ENCODE measurements at regions not wholly inside any gene's neighbourhood (a gene's known extent, or its start where the extent isn't known, plus 50 kb on each side); places are given as distances from the start of the nearest gene placed in this dataset.
"Not testable (repeated sequence)": the region's sequence is repeated elsewhere in the genome, so short reads cannot be mapped to it uniquely, and the experiment has no call there.

DNA sequence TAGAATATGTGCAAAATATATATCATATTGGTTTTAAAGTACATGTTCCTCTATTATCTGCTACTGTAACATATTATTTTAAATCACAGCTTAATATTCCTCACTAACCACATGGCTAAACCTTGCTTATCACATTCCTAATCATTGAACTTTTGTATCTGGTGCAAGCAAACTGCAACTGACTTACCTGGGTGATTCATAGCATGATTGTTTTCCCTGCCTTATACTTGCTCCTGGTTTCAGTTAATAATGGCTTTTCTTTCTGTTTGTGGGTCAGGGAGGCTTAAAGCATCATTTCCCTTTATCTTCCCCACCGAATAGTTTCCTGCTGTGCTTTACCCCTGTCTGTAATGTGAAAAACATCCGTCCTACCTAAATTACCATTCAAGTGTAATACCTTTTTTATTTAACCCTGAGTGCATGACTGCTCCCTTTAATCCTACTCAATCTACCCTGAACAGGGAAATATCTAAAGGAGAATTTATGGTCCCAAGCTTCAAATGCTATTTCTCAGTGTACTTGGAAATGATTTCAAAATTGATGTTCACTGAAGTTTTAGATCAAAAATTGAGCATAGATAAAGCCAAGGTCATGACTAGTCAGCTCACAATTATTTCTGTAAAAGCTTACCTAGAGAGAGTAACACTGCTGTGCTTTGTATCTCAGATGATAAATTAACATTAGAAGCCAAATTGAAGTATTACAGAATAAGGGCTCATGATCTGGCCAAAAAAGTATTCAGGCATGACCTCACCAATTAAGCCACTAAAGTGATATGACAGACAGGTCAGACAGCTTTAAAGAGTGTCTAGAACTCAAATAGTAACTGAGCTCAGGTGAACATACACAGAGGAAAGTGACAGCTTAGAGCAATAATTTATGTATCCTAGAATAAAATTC is 507.1 kb downstream of the BRINP3 start:
- ATAC-seq = no peak
- no peak for DNase-seq (ENCODE audit: low spot score)

DNA sequence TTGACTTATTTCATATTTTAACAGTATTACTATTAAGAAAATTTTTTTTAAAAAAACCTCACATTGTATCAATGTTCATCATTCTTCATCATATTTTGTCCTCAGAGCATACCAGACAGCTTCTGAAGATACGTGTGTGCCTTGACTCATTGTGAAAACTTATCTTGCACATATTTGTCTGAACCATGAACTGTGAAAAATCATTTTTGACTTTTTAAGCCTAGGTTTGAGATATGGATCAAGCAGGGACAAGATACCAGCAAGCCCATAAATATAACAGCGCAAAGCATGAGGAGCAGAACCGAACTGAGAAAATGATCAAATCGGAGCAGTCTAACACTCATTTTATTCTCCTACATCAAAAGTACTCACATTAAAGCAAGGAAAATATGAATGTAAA is 506.0 kb downstream of the BRINP3 start:
- ATAC-seq = no peak
- no peak for DNase-seq (ENCODE audit: low spot score)

DNA sequence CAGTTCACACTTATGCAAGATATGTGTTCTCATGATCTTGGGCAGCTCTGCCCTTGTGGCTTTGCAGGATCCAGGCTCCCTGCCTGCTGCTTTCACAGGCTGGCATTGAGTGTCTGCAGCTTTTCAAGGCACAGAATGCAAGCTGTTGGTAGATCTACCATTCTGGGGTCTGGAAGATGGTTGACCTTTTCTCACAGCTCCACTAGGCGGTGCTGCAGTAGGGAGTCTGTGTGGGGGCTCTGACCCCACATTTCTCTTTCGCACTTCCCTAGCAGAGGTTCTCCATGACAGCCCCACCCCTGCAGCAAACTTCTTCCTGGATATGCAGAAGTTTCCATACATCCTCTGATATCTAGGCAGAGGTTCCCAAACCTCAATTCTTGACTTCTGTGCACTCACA is 500.5 kb downstream of the BRINP3 start:
- DNase-seq (ENCODE audit: low spot score) (no peak), ATAC-seq (no peak)

DNA sequence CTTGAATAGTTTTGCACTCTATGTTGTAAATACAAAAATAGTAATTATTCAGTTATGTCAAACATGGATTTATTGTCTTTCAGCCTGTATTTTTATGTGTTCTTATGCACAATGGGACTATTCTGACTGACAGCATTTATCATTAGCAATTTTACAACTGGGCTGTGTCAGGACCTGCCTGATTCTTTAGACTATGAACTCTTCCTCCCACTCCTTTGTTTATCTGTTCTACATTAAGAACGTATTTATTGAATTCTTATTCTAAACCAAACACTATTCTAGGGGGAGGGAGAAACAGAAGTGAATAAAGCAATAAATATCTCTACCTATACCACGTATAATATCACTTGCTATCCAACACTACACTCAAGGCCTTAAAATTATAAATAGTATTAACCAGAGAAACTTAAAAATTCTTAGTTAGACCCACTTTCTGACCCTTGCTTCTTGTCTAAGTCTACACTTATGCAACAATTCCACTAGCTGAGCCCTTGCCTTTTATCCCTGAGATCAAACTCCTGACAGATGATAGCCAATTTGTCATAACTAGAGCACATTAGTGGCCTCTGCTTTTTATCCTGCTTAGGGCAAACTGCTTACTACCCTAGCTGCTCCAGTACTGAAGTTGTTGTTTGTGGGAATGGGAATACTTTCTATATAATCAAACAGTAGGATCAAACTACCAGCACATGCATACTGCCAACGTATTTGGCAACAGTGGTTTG is 494.3 kb downstream of the BRINP3 start:
- DNase-seq (ENCODE audit: low spot score) (no peak), ATAC-seq (no peak)

DNA sequence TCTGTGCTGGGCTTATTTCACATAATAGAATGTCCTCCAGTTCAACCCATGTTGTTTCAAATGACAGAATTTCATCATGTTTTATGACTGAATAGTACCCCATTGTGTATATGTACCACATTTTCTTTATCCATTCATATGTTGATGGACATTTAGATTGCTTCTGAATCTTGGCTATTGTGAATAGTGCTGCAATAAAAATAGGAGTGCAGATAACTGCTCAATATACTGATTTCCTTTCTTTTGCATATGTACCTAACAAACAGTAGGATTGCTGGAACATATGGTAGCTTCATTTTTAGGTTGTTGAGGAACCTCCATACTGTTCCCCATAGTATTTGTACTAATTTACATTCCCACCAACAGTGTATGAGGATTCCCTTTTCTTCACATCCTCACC is 491.1 kb downstream of the BRINP3 start:
- no peak for DNase-seq (ENCODE audit: low spot score)
- no peak for ATAC-seq

DNA sequence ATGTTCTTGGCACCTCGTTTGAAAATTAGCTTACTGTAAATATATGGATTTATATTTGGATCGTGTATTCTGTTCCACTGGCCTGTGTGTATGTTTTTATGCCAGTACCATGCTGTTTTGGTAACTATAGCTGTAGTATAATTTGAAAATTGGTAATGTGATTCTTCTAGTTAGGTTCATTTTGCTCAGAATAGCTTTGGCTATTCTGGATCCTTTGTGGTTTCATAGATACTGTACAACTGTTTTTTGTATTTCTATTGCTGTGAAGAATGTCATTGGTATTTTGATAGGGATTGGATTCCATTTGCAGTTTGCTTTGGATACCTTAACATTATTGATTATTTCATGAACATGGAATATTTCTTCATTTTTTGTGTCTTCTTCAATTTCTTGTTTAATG is 490.2 kb downstream of the BRINP3 start:
- DNase-seq (ENCODE audit: low spot score) (no peak), ATAC-seq (no peak)

DNA sequence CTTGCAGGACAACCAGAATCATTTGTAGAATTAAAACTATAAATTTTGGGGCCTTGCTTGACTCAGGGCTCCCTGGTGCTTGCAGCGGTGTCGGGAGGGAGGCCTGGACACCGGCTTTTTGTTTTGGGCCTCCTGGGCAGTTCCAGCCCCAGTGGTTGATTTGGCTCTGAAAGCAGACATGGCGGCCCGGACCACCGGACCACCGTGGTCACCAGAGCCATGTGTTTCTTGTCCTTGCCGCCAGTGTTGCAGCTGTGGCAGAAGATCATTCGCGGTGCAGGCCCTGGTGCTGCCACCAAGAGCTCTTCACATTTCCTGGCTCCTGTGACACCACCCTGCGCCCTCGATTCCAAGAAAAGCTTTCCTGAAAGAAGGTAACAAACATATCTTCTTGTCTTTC is 484.8 kb downstream of the BRINP3 start:
- DNase-seq (ENCODE audit: low spot score) (no peak), ATAC-seq (no peak)

DNA sequence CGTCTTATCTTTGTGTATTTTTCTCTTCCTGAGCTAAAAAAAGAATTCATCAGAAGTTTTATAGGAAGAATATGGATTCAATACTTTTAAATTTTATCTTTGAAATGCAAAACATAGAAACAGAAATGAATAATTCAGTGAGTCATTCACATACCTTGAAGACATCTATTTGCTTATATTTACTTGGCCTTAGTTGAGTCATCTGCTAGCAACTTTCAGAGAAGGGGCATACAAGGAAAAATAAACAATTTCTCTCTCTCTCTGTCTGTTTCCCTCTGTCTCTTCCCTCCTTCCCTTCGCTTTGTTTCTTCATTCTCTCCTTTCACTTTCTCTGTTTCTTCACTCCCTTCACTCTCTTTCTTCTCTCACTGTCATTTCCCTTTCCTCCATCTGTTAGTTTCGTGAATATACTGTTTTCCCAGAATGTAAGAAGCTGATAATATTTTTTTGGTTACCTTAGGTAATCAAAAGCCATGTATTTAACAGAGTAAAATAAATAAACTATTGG is 477.2 kb downstream of the BRINP3 start:
- ATAC-seq (no peak), DNase-seq (ENCODE audit: low spot score) (no peak)

DNA sequence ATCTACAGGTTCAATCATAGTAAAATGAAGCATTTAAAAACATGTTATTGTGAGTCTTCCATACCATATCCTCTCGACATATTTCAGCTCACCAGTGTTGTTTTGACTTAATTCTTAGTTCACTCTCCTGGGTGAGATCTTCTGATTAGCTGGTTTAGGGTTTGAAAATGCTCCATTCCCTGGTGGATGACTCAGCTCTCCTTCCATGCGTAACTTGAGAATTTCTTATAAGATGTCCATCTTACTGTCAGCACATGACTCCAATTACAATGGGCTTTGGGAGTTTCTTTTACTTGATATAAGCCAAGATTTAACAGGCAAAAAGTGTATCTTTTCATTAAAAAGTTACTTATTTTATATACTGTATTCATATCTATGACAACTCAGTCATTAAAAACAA is 476.5 kb downstream of the BRINP3 start:
- ATAC-seq (no peak), DNase-seq (ENCODE audit: low spot score) (no peak)

DNA sequence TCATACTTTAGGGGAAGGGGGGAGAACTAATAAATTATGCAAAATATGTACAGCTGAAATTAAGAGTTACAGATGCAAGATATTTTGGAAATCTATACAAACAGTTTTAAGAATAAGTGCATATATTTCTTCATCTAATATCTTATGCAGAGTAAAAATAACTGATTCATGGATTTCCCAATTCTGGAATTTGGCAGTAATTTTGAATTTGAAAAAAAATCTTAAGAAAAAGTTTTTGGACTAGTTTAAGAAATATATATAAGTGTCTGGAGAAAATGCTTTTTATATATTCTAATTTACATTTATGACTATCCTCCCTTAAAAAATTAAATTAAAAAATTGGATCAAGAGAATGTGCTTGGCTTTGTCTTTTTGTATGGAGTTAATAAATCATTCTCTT is 474.3 kb downstream of the BRINP3 start:
- DNase-seq (ENCODE audit: low spot score) = no peak
- no peak for ATAC-seq

DNA sequence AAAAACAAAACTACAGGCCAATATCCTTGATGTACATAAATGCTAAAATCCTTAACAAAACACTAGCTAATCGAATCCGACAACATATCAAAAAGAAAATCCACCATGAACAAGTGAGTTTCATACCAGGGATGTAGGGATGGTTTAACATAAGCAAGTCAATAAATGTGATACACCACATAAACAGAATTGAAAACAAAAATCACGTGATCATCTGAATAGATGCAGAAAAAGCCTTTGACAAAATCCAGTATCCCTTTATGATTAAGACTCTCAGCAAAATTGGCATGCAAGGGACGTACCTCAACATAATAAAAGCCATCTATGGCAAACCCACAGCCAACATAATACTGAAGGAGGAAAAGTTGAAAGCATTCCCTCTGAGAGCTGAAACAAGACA is 466.1 kb downstream of the BRINP3 start:
- DNase-seq (ENCODE audit: low spot score) = no peak
- no peak for ATAC-seq

DNA sequence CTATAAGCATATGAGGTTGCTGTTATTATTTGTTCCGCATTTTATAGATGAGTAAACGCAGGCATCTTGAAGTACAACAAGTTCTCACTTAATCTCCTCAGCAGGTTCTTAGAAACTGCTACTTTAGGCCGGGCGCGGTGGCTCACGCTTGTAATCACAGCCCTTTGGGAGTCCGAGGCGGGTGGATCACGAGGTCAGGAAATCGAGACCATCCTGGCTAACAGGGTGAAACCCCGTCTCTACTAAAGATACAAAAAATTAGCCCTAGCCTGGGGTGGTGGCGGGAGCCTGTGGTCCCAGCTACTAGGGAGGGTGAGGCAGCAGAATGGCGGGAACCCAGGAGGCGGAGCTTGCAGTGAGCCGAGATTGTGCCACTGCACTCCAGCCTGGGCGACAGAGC is 458.5 kb downstream of the BRINP3 start:
- ATAC-seq; DNase-seq (ENCODE audit: low spot score): not testable (repeated sequence)

DNA sequence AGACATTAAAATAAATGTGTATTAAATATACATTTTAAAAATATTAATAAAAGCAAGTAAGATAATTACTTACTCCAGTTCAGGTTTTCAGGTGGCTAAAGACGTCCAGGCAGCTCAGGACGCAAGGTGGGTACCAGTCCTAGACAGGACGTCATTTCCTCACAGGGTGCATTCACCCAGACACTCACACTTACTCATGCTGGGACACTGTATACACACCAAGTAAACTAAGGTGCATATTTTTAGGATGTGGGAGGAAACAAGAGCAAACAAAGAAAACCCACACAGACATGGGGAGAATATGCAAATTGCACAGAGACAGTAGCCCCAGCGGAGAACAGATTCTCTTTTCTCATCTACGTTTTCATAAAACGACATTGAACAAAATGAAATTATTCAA is 457.9 kb downstream of the BRINP3 start:
- no peak for ATAC-seq
- no peak for DNase-seq (ENCODE audit: low spot score)

DNA sequence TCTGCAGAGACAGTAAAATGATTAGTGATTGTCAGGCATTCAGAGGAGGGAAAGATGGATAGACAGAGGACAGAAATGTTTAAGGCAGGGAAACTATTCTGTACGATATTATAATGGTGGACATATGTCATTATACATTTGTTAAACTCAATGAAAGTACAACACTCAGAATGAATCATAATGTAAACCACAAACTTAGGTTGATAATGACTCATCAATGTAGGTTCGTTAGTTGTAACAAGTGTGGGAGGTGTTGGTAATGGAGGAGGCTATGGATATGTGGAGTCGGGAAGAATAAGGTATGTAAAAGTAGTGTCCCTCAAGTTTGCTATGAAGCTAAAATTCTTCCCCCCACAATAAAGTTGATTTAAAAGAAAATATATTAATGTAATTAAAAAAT is 455.0 kb downstream of the BRINP3 start:
- DNase-seq (ENCODE audit: low spot score) (no peak), ATAC-seq (no peak)

DNA sequence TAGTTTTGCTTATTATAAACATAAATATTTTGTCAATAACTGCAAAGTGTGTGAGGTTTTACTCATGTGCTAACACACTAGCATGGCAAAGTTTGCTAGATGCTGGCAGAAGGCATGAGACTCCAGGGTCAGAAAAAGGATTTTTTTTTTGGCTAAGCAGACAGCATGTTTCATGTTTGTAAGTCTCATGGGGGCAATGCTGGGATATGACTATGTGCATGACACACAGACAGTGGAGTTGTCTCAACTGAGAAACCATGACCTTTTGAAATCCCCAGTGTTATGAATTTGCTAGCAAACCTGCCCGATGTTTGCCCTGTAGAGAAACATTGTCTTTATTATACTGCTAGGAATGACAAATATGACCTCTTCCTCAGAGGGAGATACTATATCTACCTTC is 448.2 kb downstream of the BRINP3 start:
- DNase-seq (ENCODE audit: low spot score) (no peak), ATAC-seq (no peak)

DNA sequence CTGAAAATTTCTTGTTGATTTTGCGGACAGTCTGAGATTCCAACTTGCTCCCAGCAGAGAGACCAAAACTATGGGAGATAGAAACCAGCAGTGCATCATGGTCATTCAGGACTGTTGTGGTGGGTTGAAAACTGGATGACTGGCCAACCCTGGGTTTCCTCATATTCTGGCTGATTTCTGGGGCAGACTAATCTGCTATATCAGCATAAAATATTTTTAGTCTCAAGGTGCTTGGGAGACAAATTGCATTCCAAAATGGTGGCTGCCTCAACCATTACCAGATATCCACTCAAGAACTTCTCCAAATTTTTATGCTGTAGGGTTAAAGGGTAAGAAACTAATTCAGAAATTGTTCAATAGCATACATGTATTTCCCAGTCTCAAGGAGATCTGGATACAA is 434.0 kb downstream of the BRINP3 start:
- ATAC-seq (no peak), DNase-seq (ENCODE audit: low spot score) (no peak)

DNA sequence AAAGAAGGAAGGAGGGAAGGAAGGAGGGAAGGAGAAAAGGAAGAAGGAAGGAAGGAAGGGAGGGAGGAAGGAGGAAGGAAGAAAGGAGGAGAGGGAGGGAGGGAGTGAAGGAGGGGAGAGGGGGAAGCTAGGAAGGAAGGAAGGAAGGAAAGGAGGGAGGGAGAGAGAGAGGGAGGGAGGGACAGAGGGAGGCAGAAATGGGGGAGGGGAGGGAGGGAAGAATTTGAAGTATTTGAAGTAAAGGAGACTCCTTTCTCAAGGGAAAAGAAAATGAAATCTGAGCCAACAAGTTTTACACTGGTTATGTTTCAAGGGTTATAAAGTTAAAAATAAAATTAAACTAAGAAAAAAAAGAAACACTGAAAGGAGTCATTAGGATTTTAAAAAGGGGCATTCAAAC is 431.4 kb downstream of the BRINP3 start:
- ATAC-seq (no peak), DNase-seq (ENCODE audit: low spot score) (no peak)

Data from left lobe of liver (tissue), 2 donors.